Thymus (tissue), 11 donors: ENCODE measurements at regions not wholly inside any gene's neighbourhood (a gene's known extent, or its start where the extent isn't known, plus 50 kb on each side); places are given as distances from the start of the nearest gene placed in this dataset.
"Not testable (repeated sequence)": the region's sequence is repeated elsewhere in the genome, so short reads cannot be mapped to it uniquely, and the experiment has no call there.

Experiments
- DNase-seq, 9 donors: peaks; one replicate each; pipeline ENCODE4 v3.0.0-alpha.2; 2013; ENCODE audit warnings: low spot score in 9 of 9, low read depth in 6 of 9, missing footprints in 1 of 9
- H3K27ac ChIP-seq, 2 donors: one replicate each; pipeline ENCODE4 v1.5.1; 2013; ENCODE audit warnings: control low read depth in 1 of 2, low read depth in 1 of 2, low read length in 1 of 2, mild to moderate bottlenecking in 1 of 2, moderate library complexity in 1 of 2
- H3K27me3 ChIP-seq, 2 donors: one replicate each; pipeline ENCODE4 v1.5.1; 2013; ENCODE audit warnings: low read length in 1 of 2; ENCODE audit not compliant: control insufficient read depth in 2 of 2, insufficient read depth in 1 of 2
- H3K36me3 ChIP-seq, 2 donors: one replicate each; pipeline ENCODE4 v1.5.1; 2013; ENCODE audit warnings: low read length in 1 of 2, mild to moderate bottlenecking in 1 of 2, moderate library complexity in 1 of 2; ENCODE audit not compliant: control insufficient read depth in 2 of 2, insufficient read depth in 2 of 2
- H3K4me1 ChIP-seq, 2 donors: one replicate each; pipeline ENCODE4 v1.5.1; 2013; ENCODE audit warnings: low read length in 2 of 2; ENCODE audit not compliant: control insufficient read depth in 2 of 2, insufficient read depth in 2 of 2
- H3K4me3 ChIP-seq, 2 donors: one replicate each; pipeline ENCODE4 v1.5.1; 2013; ENCODE audit warnings: low read length in 2 of 2, control low read depth in 1 of 2, mild to moderate bottlenecking in 1 of 2
- H3K9me3 ChIP-seq, 2 donors: one replicate each; pipeline ENCODE4 v1.5.1; 2013; ENCODE audit warnings: low read length in 1 of 2, mild to moderate bottlenecking in 1 of 2; ENCODE audit not compliant: control insufficient read depth in 2 of 2, insufficient read depth in 1 of 2
- WGBS: extraction: QIAGEN DNeasy Blood & Tissue Kit; methylation state at CpG from one replicate; pipeline ENCODE4 v1.1.7; 2013; 5-methylcytosine and 5-hydroxymethylcytosine counted together
- donor health status: healthy.

DNA sequence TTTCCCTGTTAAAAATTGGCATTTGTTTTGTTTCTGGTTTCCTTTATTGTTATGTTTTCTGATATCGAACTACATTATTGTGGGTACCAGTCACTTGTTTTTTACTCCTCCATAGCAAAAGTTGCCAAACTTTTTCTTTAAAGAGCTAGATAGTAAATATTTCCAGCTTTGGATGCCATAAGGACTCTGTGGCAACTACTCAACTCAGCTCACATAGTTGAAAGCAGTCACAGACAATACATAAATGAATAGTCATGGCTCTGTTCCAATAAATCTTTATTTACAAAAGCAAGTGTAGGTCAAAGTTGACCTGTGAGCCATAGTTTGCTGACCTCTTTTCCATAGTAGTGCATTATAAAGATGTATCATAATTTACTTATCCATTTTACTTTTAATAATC is 305.0 kb downstream of the RASEF start:
- Histone ChIP-seq H3K27me3 (no peaks in the 10 kb centered on the region), H3K4me3 (no peak overlapping the region), H3K4me1 (peaks cover 14 to 18% of the 10 kb centered on the region in 2 donors), H3K9me3 (no peaks in the 10 kb centered on the region), H3K36me3 (no peaks in the 10 kb centered on the region), H3K27ac (no peak overlapping the region)
- no peak for DNase-seq
- WGBS: 99% methylated on average over 1 of the region's 1 CpG

DNA sequence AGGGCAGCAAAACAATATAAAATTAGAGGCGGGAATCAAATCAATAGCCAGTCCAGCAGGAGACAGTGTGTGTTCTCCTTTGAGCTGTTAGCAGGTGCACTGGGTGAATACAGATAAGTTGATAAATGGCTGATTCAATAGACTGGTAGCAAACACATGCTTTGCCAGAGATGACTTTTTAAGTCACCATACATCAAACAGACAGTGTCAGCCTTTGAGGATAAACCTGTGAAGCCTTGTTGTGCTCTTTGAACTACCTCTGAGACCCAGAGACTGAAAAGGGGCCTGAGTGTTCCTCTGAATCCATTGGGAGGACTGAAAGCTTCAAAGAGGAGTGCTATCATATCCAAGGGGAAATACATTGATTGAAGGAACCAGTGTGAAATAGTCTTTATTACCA is 301.9 kb downstream of the RASEF start:
- Histone ChIP-seq H3K36me3 (no peaks in the 10 kb centered on the region), H3K27me3 (no peaks in the 10 kb centered on the region), H3K4me1 (peaks cover 14 to 25% of the 10 kb centered on the region in 2 donors), H3K9me3 (no peaks in the 10 kb centered on the region), H3K4me3 (no peak overlapping the region), H3K27ac (no peak overlapping the region)
- WGBS: 74% methylated on average over 1 of the region's 1 CpG
- peak in 5 of 9 donors; percentile 22 to 71 (median 34) for DNase-seq

GRCh38 chr9:82761956-82762355 is 301.0 kb downstream of the RASEF start:
- 96% methylated on average over 3 of the region's 3 CpGs for WGBS
- Histone ChIP-seq H3K4me1 (peaks cover 14 to 25% of the 10 kb centered on the region in 2 donors), H3K27me3 (no peaks in the 10 kb centered on the region), H3K27ac (no peak overlapping the region), H3K4me3 (no peak overlapping the region), H3K36me3 (no peaks in the 10 kb centered on the region), H3K9me3 (no peaks in the 10 kb centered on the region)
- no peak for DNase-seq

DNA sequence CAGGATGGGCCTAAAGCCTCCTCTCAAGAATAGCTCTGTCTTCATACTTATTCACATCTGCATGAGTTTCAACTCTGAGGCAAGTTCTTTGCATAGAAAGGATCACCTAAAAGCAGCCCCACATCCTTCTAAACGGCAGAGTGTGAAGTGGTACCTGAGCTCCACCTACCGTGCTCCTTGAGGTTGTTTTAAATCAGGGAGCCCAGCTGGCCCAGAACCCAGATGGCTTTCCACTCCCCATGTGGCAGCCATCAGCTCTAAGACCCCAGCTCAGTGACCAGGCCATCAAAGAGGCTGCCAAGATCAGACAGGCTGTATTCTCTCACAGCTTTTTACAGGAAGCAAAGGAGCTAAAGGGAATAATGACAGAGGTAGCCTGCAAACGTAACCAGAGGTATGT is 299.3 kb downstream of the RASEF start:
- no peaks in the 10 kb centered on the region for H3K9me3 ChIP-seq
- peak in 8 of 9 donors; percentile 29 to 80 (median 47) for DNase-seq
- peaks cover 14 to 22% of the 10 kb centered on the region in 2 donors for H3K4me1 ChIP-seq
- H3K27me3 ChIP-seq: no peaks in the 10 kb centered on the region
- no peak overlapping the region for H3K4me3 ChIP-seq
- no peaks in the 10 kb centered on the region for H3K36me3 ChIP-seq
- no peak overlapping the region for H3K27ac ChIP-seq
- WGBS: 8% methylated on average over 3 of the region's 3 CpGs

DNA sequence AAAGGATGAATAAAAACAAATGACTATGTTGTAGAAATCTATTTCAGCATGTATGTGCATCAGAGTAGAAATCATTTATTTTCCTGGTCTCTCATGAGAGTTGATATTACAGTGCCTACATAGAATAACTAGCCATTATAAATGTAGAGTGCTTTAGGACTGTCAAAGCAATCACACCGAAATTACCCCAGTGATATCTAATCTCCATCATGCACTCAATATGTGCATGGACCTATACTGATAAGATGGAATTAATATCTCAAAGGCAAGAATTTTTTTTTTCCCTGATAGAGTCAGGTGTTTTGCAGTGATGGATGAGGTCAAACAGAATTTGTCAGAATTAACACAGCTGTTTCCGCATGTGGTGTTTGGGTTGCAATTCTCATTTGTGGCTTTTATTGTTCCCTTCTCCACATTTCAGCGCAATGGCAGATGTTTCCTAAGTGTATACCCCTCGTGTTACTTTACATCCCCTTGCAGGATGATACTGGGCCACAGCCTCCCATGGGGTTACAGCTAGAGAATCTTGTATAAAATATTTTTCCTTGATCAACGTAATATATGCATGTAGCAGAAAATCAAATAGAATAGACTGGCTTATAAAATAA is 298.8 kb downstream of the RASEF start:
- Histone ChIP-seq H3K27ac (no peak overlapping the region), H3K4me3 (no peak overlapping the region), H3K36me3 (no peaks in the 10 kb centered on the region), H3K27me3 (no peaks in the 10 kb centered on the region), H3K4me1 (peaks cover 14 to 22% of the 10 kb centered on the region in 2 donors), H3K9me3 (no peaks in the 10 kb centered on the region)
- 6% methylated on average over 5 of the region's 5 CpGs for WGBS
- peak in 2 of 9 donors; percentile 23 to 62 for DNase-seq

DNA sequence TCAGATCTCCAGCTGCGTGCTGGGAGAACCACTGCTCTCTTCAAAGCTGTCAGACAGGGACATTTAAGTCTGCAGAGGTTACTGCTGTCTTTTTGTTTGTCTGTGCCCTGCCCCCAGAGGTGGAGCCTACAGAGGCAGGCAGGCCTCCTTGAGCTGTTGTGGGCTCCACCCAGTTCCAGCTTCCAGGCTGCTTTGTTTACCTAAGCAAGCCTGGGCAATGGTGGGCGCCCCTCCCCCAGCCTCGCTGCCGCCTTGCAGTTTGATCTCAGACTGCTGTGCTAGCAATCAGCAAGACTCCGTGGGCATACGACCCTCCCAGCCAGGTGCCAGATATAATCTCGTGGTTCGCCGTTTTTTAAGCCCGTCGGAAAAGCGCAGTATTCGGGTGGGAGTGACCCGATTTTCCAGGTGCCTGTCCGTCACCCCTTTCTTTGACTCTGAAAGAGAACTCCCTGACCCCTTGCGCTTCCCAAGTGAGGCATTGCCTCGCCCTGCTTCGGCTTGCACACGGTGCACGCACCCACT is 288.2 kb downstream of the RASEF start:
- not testable (repeated sequence) for H3K9me3 ChIP-seq, H3K4me1 ChIP-seq, H3K27me3 ChIP-seq, H3K36me3 ChIP-seq, H3K4me3 ChIP-seq, H3K27ac ChIP-seq
- WGBS: 53% methylated on average over 19 of the region's 20 CpGs
- peak in 1 of 9 donors; percentile 18 for DNase-seq

GRCh38 chr9:82776508-82776907 is 286.4 kb downstream of the RASEF start:
- no peaks in the 10 kb centered on the region for H3K4me1 ChIP-seq
- no peak overlapping the region for H3K4me3 ChIP-seq
- no peak for DNase-seq
- no peaks in the 10 kb centered on the region for H3K9me3 ChIP-seq
- H3K27me3 ChIP-seq: no peaks in the 10 kb centered on the region
- H3K27ac ChIP-seq: no peak overlapping the region
- no peaks in the 10 kb centered on the region for H3K36me3 ChIP-seq

GRCh38 chr9:82777366-82777765 is 285.6 kb downstream of the RASEF start:
- H3K4me1 ChIP-seq: peaks cover 0 to 2% of the 10 kb centered on the region in 2 donors
- DNase-seq: no peak
- H3K9me3 ChIP-seq: no peaks in the 10 kb centered on the region
- H3K27me3 ChIP-seq: no peaks in the 10 kb centered on the region
- no peaks in the 10 kb centered on the region for H3K36me3 ChIP-seq
- 96% methylated on average over 3 of the region's 3 CpGs for WGBS
- no peak overlapping the region for H3K27ac ChIP-seq
- H3K4me3 ChIP-seq: no peak overlapping the region

- H3K27me3 ChIP-seq, DNase-seq, H3K27ac ChIP-seq, H3K9me3 ChIP-seq, H3K4me3 ChIP-seq, H3K4me1 ChIP-seq, H3K36me3 ChIP-seq: not testable (repeated sequence)
- WGBS: 96% methylated on average over 4 of the region's 4 CpGs
These were observed 284.0 kb downstream of the RASEF start for GRCh38 chr9:82778923-82779322.
